WTC11 (cell line): ENCODE measurements at regions not wholly inside any gene's neighbourhood (a gene's known extent, or its start where the extent isn't known, plus 50 kb on each side); places are given as distances from the start of the nearest gene placed in this dataset.

Source experiments
- ATAC-seq: fragments of 200-7000 bp; cut with Tn5 transposase; 2 replicates; pipeline ENCODE4 v1.10.0; 2021; ENCODE audit warnings: mild to moderate bottlenecking, moderate library complexity
- CTCF ChIA-PET: fragments of 300-600 bp; sonication (Branson Sonifier 250); formaldehyde crosslinking; loops from one replicate; lab custom pipeline; 2021; ENCODE audit warnings: antibody characterized with exemption; lab: Charles Lee
- POLR2A ChIA-PET: fragments of 350-600 bp; sonication (Branson Sonifier 250); formaldehyde crosslinking; loops from one replicate; lab custom pipeline; 2021; ENCODE audit warnings: antibody characterized with exemption; lab: Charles Lee
- DNase-seq: peaks from one replicate; pipeline ENCODE4 v3.0.0; 2021; ENCODE audit warnings: low spot score
- H3K27ac Mint-ChIP-seq: 2 replicates; pipeline ENCODE4 v1.8.0; 2021; ENCODE audit warnings: mixed read lengths
- H3K27me3 Mint-ChIP-seq: 2 replicates; pipeline ENCODE4 v1.8.0; 2021; ENCODE audit warnings: low read depth, mild to moderate bottlenecking, moderate library complexity, mixed read lengths
- H3K36me3 Mint-ChIP-seq: 2 replicates; pipeline ENCODE4 v1.8.0; 2021; ENCODE audit warnings: mixed read lengths
- H3K4me1 Mint-ChIP-seq: 2 replicates; pipeline ENCODE4 v1.8.0; 2022; ENCODE audit warnings: mixed read lengths
- H3K4me3 Mint-ChIP-seq: 2 replicates; pipeline ENCODE4 v1.8.0; 2021; ENCODE audit warnings: mild to moderate bottlenecking, moderate library complexity, mixed read lengths
- H3K9me3 Mint-ChIP-seq: 2 replicates; pipeline ENCODE4 v1.8.0; 2021; ENCODE audit warnings: mixed read lengths
- CBFB ChIP-seq: sonication (generic); formaldehyde crosslinking; IDR thresholded peaks from 2 replicates; pipeline ENCODE4 v1.8.1; 2022; ENCODE audit warnings: mild to moderate bottlenecking, low read depth, missing genetic modification reagents
- CREB1 ChIP-seq: sonication (generic); formaldehyde crosslinking; IDR thresholded peaks from 2 replicates; pipeline ENCODE4 v1.8.0; 2023; ENCODE audit warnings: mild to moderate bottlenecking, missing genetic modification reagents
- ETV6 ChIP-seq: sonication (generic); formaldehyde crosslinking; IDR thresholded peaks from 2 replicates; pipeline ENCODE4 v1.8.1; 2022; ENCODE audit warnings: mild to moderate bottlenecking, missing genetic modification reagents
- FOXK1 ChIP-seq: sonication (generic); formaldehyde crosslinking; IDR thresholded peaks from 2 replicates; pipeline ENCODE4 v1.8.0; 2022; ENCODE audit warnings: mild to moderate bottlenecking, moderate library complexity, missing genetic modification reagents
- GTF2I ChIP-seq: fragments of 250-450 bp; sonication (Bioruptor Pico); conservative IDR thresholded peaks from 2 replicates; pipeline ENCODE4 v1.4.0; 2021; ENCODE audit warnings: mild to moderate bottlenecking
- MYBL2 ChIP-seq: sonication (generic); formaldehyde crosslinking; IDR thresholded peaks from 2 replicates; pipeline ENCODE4 v1.8.1; 2023; ENCODE audit warnings: mild to moderate bottlenecking, moderate library complexity, missing genetic modification reagents
- NFYB ChIP-seq: sonication (generic); formaldehyde crosslinking; conservative IDR thresholded peaks from 2 replicates; pipeline ENCODE4 v1.8.0; 2022; ENCODE audit warnings: low read depth, missing genetic modification reagents
- NR3C1 ChIP-seq: sonication (generic); formaldehyde crosslinking; conservative IDR thresholded peaks from 2 replicates; pipeline ENCODE4 v1.8.1; 2023; ENCODE audit warnings: low read depth, mild to moderate bottlenecking, missing genetic modification reagents
- OVOL2 ChIP-seq: fragments of 250-450 bp; sonication (Bioruptor Pico); IDR thresholded peaks from 2 replicates; pipeline ENCODE4 v1.9.0; 2021; ENCODE audit warnings: mild to moderate bottlenecking, borderline replicate concordance
- RELA ChIP-seq: sonication (generic); formaldehyde crosslinking; IDR thresholded peaks from 2 replicates; pipeline ENCODE4 v1.8.1; 2022; ENCODE audit warnings: missing genetic modification reagents, mild to moderate bottlenecking, borderline replicate concordance
- ZNF138 ChIP-seq: sonication (generic); formaldehyde crosslinking; conservative IDR thresholded peaks from 2 replicates; pipeline ENCODE4 v1.8.1; 2022; ENCODE audit warnings: mild to moderate bottlenecking, moderate library complexity, missing genetic modification reagents
- TF ChIP-seq, protein P1 (sequence below): sonication (generic); formaldehyde crosslinking; IDR thresholded peaks from 2 replicates; pipeline ENCODE4 v1.8.1; 2022; ENCODE audit warnings: mild to moderate bottlenecking, missing genetic modification reagents, moderate library complexity, borderline replicate concordance
- TF ChIP-seq, protein P2 (sequence below): sonication (generic); formaldehyde crosslinking; IDR thresholded peaks from 2 replicates; pipeline ENCODE4 v1.8.0; 2022; ENCODE audit warnings: mild to moderate bottlenecking, missing genetic modification reagents
- TF ChIP-seq, protein P3 (sequence below): sonication (generic); formaldehyde crosslinking; IDR thresholded peaks from 2 replicates; pipeline ENCODE4 v1.8.1; 2022; ENCODE audit warnings: mild to moderate bottlenecking, moderate library complexity, missing genetic modification reagents
- TF ChIP-seq, protein P4 (sequence below): fragments of 250-450 bp; sonication (Bioruptor Pico); IDR thresholded peaks from 2 replicates; pipeline ENCODE4 v1.9.0; 2021; ENCODE audit warnings: mild to moderate bottlenecking
- TF ChIP-seq, protein P5 (sequence below): sonication (generic); formaldehyde crosslinking; IDR thresholded peaks from 2 replicates; pipeline ENCODE4 v1.8.1; 2023; ENCODE audit warnings: mild to moderate bottlenecking, missing genetic modification reagents, moderate library complexity
- TF ChIP-seq, protein P6 (sequence below): sonication (generic); formaldehyde crosslinking; IDR thresholded peaks from 2 replicates; pipeline ENCODE4 v1.8.1; 2022; ENCODE audit warnings: low read depth, missing genetic modification reagents, borderline replicate concordance

DNA sequence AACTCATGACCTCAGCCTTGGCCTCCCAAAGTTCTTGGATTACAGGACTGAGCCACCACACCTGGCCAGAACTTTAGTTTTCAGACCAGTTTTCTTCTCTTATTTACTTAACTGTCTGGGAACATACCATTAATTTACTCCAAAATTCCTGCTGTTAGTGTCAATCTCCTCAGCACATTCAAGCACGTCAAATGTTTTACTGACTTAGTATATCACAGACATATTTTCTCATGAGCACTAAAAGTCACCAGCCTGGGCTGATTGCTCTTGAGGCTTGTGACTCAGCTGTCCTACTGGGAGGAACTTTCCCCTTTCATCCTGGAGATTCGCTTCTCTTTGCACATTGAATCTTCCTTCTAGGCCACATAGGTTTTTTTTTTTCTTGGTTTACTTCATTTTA lies 109.6 kb downstream of the PCDH18 start:
- H3K27ac Mint-ChIP-seq = no peak overlapping the region
- H3K4me3 Mint-ChIP-seq = no peak overlapping the region
- no peak for ATAC-seq

DNA sequence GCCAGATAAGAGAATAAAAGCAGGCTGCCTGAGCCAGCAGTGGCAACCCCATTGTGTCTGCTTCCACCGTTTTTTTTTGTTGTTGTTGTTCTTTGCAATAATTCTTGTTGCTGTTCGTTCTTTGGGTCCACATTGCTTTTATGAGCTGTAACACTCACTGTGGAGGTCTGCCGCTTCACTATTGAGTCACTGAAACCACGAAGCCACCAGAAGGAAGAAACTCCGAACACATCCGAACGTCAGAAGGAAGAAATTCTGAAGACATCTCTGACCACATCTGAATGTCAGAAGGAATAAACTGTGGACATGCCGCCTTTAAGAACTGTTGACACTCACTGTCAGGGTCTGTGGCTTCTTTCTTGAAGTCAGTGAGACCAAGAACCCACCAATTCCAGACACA lies 110.5 kb downstream of the PCDH18 start:
- TF ChIP-seq RELA (CRISPR knock-in tag) (no peak), ETV6 (CRISPR knock-in tag) (no peak), CBFB (CRISPR knock-in tag) (no peak)
- TF ChIP-seq, protein P1, sequence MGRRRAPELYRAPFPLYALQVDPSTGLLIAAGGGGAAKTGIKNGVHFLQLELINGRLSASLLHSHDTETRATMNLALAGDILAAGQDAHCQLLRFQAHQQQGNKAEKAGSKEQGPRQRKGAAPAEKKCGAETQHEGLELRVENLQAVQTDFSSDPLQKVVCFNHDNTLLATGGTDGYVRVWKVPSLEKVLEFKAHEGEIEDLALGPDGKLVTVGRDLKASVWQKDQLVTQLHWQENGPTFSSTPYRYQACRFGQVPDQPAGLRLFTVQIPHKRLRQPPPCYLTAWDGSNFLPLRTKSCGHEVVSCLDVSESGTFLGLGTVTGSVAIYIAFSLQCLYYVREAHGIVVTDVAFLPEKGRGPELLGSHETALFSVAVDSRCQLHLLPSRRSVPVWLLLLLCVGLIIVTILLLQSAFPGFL (CRISPR knock-in tag) = no peak
- TF ChIP-seq, protein P2, sequence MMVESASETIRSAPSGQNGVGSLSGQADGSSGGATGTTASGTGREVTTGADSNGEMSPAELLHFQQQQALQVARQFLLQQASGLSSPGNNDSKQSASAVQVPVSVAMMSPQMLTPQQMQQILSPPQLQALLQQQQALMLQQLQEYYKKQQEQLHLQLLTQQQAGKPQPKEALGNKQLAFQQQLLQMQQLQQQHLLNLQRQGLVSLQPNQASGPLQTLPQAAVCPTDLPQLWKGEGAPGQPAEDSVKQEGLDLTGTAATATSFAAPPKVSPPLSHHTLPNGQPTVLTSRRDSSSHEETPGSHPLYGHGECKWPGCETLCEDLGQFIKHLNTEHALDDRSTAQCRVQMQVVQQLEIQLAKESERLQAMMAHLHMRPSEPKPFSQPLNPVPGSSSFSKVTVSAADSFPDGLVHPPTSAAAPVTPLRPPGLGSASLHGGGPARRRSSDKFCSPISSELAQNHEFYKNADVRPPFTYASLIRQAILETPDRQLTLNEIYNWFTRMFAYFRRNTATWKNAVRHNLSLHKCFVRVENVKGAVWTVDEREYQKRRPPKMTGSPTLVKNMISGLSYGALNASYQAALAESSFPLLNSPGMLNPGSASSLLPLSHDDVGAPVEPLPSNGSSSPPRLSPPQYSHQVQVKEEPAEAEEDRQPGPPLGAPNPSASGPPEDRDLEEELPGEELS = no peak
- TF ChIP-seq, protein P3, sequence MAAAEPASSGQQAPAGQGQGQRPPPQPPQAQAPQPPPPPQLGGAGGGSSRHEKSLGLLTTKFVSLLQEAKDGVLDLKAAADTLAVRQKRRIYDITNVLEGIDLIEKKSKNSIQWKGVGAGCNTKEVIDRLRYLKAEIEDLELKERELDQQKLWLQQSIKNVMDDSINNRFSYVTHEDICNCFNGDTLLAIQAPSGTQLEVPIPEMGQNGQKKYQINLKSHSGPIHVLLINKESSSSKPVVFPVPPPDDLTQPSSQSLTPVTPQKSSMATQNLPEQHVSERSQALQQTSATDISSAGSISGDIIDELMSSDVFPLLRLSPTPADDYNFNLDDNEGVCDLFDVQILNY (CRISPR knock-in tag) = no peak
- TF ChIP-seq, protein P4, sequence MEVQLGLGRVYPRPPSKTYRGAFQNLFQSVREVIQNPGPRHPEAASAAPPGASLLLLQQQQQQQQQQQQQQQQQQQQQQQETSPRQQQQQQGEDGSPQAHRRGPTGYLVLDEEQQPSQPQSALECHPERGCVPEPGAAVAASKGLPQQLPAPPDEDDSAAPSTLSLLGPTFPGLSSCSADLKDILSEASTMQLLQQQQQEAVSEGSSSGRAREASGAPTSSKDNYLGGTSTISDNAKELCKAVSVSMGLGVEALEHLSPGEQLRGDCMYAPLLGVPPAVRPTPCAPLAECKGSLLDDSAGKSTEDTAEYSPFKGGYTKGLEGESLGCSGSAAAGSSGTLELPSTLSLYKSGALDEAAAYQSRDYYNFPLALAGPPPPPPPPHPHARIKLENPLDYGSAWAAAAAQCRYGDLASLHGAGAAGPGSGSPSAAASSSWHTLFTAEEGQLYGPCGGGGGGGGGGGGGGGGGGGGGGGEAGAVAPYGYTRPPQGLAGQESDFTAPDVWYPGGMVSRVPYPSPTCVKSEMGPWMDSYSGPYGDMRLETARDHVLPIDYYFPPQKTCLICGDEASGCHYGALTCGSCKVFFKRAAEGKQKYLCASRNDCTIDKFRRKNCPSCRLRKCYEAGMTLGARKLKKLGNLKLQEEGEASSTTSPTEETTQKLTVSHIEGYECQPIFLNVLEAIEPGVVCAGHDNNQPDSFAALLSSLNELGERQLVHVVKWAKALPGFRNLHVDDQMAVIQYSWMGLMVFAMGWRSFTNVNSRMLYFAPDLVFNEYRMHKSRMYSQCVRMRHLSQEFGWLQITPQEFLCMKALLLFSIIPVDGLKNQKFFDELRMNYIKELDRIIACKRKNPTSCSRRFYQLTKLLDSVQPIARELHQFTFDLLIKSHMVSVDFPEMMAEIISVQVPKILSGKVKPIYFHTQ = no peak
- TF ChIP-seq, protein P5, sequence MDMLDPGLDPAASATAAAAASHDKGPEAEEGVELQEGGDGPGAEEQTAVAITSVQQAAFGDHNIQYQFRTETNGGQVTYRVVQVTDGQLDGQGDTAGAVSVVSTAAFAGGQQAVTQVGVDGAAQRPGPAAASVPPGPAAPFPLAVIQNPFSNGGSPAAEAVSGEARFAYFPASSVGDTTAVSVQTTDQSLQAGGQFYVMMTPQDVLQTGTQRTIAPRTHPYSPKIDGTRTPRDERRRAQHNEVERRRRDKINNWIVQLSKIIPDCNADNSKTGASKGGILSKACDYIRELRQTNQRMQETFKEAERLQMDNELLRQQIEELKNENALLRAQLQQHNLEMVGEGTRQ (CRISPR knock-in tag) = no peak
- Mint-ChIP-seq H3K4me3 (no peak overlapping the region), H3K27me3 (peaks cover 3% of the 10 kb centered on the region; the same call in 1 of the 2 replicates), H3K4me1 (peaks cover 4% of the 10 kb centered on the region), H3K36me3 (peaks cover 6% of the 10 kb centered on the region), H3K9me3 (peaks cover 14% of the 10 kb centered on the region), H3K27ac (no peak overlapping the region)
- ATAC-seq = no peak
- CTCF ChIA-PET = no interaction called here
- POLR2A ChIA-PET = no interaction called here
- DNase-seq = no peak

More for the DNA sequence above, 109.6 kb downstream of the PCDH18 start:
- TF ChIP-seq, protein P4 = no peak
- peaks cover 14% of the 10 kb centered on the region for H3K9me3 Mint-ChIP-seq
- no peak for DNase-seq
- ChIA-PET CTCF (no interaction called here), POLR2A (no interaction called here)
- peaks cover 4% of the 10 kb centered on the region for H3K4me1 Mint-ChIP-seq
- H3K36me3 Mint-ChIP-seq = peaks cover 6% of the 10 kb centered on the region
- H3K27me3 Mint-ChIP-seq = peaks cover 3% of the 10 kb centered on the region; the same call in 1 of the 2 replicates

DNA sequence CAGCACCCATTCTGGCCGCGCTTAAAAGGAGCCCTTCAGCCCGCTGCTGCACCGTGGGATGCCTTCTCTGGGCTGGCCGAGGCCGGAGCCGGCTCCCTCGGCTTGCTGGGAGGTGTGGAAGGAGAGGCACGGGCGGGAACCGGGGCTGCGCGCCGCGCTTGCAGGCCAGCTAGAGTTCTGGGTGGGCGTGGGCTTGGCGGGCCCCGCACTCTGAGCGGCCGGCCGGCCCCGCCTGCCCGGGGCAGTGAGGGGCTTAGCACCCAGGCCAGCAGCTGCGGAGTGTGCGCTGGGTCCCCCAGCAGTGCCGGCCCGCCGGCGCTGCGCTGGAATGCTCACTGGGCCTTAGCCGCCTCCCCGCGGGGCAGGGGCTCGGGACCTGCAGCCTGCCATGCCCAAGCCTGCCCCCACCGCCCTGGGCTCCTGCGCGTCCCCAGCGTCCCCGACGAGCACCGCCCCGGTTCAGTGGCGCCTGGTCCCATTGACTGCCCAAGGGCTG lies 111.3 kb downstream of the PCDH18 start:
- ATAC-seq = peak; percentile 74
- no peak for TF ChIP-seq ZNF138 (CRISPR knock-in tag)
- TF ChIP-seq MYBL2 = no peak
- no peak for TF ChIP-seq OVOL2 (CRISPR knock-in tag)
- no peak for TF ChIP-seq NR3C1 (CRISPR knock-in tag)
- no peak for TF ChIP-seq FOXK1 (CRISPR knock-in tag)
- TF ChIP-seq, protein P6, sequence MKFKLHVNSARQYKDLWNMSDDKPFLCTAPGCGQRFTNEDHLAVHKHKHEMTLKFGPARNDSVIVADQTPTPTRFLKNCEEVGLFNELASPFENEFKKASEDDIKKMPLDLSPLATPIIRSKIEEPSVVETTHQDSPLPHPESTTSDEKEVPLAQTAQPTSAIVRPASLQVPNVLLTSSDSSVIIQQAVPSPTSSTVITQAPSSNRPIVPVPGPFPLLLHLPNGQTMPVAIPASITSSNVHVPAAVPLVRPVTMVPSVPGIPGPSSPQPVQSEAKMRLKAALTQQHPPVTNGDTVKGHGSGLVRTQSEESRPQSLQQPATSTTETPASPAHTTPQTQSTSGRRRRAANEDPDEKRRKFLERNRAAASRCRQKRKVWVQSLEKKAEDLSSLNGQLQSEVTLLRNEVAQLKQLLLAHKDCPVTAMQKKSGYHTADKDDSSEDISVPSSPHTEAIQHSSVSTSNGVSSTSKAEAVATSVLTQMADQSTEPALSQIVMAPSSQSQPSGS (CRISPR knock-in tag) = no peak
- no peak for TF ChIP-seq GTF2I (CRISPR knock-in tag)
- TF ChIP-seq, protein P5 (CRISPR knock-in tag) = no peak
- TF ChIP-seq CREB1 (CRISPR knock-in tag) = no peak
- no peak for TF ChIP-seq NFYB

More for the DNA sequence above, 111.3 kb downstream of the PCDH18 start:
- H3K4me3 Mint-ChIP-seq = peak overlapping the region; percentile 46
- CTCF ChIA-PET = interaction anchor here (0.6 kb wide), 1 partner anchor 111 kb away, joined by 3 read pairs; the partner anchor contains the start of gene PCDH18
- H3K4me1 Mint-ChIP-seq = peaks cover 4% of the 10 kb centered on the region
- H3K27me3 Mint-ChIP-seq = peaks cover 3% of the 10 kb centered on the region; the same call in 1 of the 2 replicates
- peak; percentile 34 for DNase-seq
- POLR2A ChIA-PET = no interaction called here
- H3K27ac Mint-ChIP-seq = no peak overlapping the region
- peaks cover 6% of the 10 kb centered on the region for H3K36me3 Mint-ChIP-seq
- H3K9me3 Mint-ChIP-seq = peaks cover 14% of the 10 kb centered on the region
